SK-N-MC (cell line): ENCODE measurements at regions not wholly inside any gene's neighbourhood (a gene's known extent, or its start where the extent isn't known, plus 50 kb on each side); places are given as distances from the start of the nearest gene placed in this dataset.

ENCODE experiments used
- DNase-seq: peaks from one replicate; pipeline ENCODE4 v3.0.0-alpha.2; 2011; ENCODE audit warnings: low read depth, low spot score
- H3K27ac ChIP-seq: fragments of 200-600 bp; sonication (generic); 2 replicates; pipeline ENCODE4 v1.5.1; 2016; ENCODE audit warnings: mixed run types
- H3K36me3 ChIP-seq: fragments of 200-600 bp; sonication (generic); 2 replicates; pipeline ENCODE4 v1.6.1; 2017; ENCODE audit warnings: antibody characterized with exemption, low read length, mixed read lengths; ENCODE audit not compliant: insufficient read depth
- H3K4me3 ChIP-seq: fragments of 200-600 bp; sonication (generic); 2 replicates; pipeline ENCODE4 v1.5.1; 2016
- H3K9ac ChIP-seq: fragments of 200-600 bp; sonication (generic); 2 replicates; pipeline ENCODE4 v1.8.0; 2017; ENCODE audit warnings: mixed run types, mixed read lengths; ENCODE audit not compliant: insufficient read length
- H3K9me3 ChIP-seq: fragments of 200-600 bp; sonication (generic); 2 replicates; pipeline ENCODE4 v1.6.1; 2017; ENCODE audit warnings: low read depth, mild to moderate bottlenecking, antibody characterized with exemption, low read length, moderate library complexity, mixed read lengths
- EZH2 ChIP-seq: fragments of 200-600 bp; sonication (generic); IDR thresholded peaks from one replicate; pipeline ENCODE4 v1.6.1; 2017; ENCODE audit warnings: antibody characterized with exemption
- FOXP2 ChIP-seq: optimal IDR thresholded peaks from 2 replicates; pipeline ENCODE3; 2011; ENCODE audit warnings: mild to moderate bottlenecking, moderate library complexity; ENCODE audit not compliant: insufficient read depth; ENCODE audit errors: extremely low read length, control extremely low read depth
- POLR2AphosphoS5 ChIP-seq: IDR thresholded peaks from 2 replicates; pipeline ENCODE4 v1.6.1; 2012; ENCODE audit warnings: mild to moderate bottlenecking, low read depth, low read length, borderline replicate concordance

GRCh38 chr22:27223317-27224177 lies 566.2 kb downstream of the MIAT start:
- DNase-seq, result no peak
- H3K27ac ChIP-seq, result no peak overlapping the region
- no peak overlapping the region for H3K9ac ChIP-seq

GRCh38 chr22:27224485-27225374 lies 567.3 kb downstream of the MIAT start:
- Histone ChIP-seq H3K9me3 (no peaks in the 10 kb centered on the region), H3K4me3 (no peak overlapping the region)
- no peak for TF ChIP-seq POLR2AphosphoS5
- no peak for TF ChIP-seq FOXP2
- TF ChIP-seq EZH2, result no peak

More at GRCh38 chr22:27223317-27224177, 566.2 kb downstream of the MIAT start:
- no peaks in the 10 kb centered on the region for H3K36me3 ChIP-seq
- TF ChIP-seq EZH2 (no peak), POLR2AphosphoS5 (no peak), FOXP2 (no peak)
- H3K4me3 ChIP-seq, result no peak overlapping the region
- H3K9me3 ChIP-seq, result no peaks in the 10 kb centered on the region

GRCh38 chr22:27226666-27227065 lies 569.3 kb downstream of the MIAT start:
- H3K9ac ChIP-seq, result no peak overlapping the region
- H3K4me3 ChIP-seq, result no peak overlapping the region
- no peak for DNase-seq
- no peaks in the 10 kb centered on the region for H3K9me3 ChIP-seq
- no peaks in the 10 kb centered on the region for H3K36me3 ChIP-seq
- no peak for TF ChIP-seq EZH2
- TF ChIP-seq FOXP2, result no peak
- TF ChIP-seq POLR2AphosphoS5, result no peak
- H3K27ac ChIP-seq, result no peak overlapping the region

More at GRCh38 chr22:27224485-27225374, 567.3 kb downstream of the MIAT start:
- Histone ChIP-seq H3K27ac (no peak overlapping the region), H3K36me3 (no peaks in the 10 kb centered on the region), H3K9ac (no peak overlapping the region)
- DNase-seq, result no peak

- Histone ChIP-seq H3K27ac (no peak overlapping the region), H3K36me3 (no peaks in the 10 kb centered on the region), H3K9ac (no peak overlapping the region), H3K9me3 (no peaks in the 10 kb centered on the region), H3K4me3 (no peak overlapping the region)
- no peak for DNase-seq
- TF ChIP-seq EZH2 (no peak), FOXP2 (no peak), POLR2AphosphoS5 (no peak)
Observed at GRCh38 chr22:27228771-27229170, 571.4 kb downstream of the MIAT start.

- no peak for DNase-seq
- TF ChIP-seq POLR2AphosphoS5, result no peak
- H3K9ac ChIP-seq, result no peak overlapping the region
- H3K9me3 ChIP-seq, result no peaks in the 10 kb centered on the region
- H3K4me3 ChIP-seq, result no peak overlapping the region
- no peaks in the 10 kb centered on the region for H3K36me3 ChIP-seq
- no peak overlapping the region for H3K27ac ChIP-seq
Observed at GRCh38 chr22:27230189-27230588, 571.4 kb downstream of the MN1 start.

- DNase-seq, result no peak
- no peak overlapping the region for H3K27ac ChIP-seq
- no peak overlapping the region for H3K9ac ChIP-seq
- no peaks in the 10 kb centered on the region for H3K36me3 ChIP-seq
- no peak overlapping the region for H3K4me3 ChIP-seq
- no peaks in the 10 kb centered on the region for H3K9me3 ChIP-seq
- TF ChIP-seq POLR2AphosphoS5, result no peak
Observed at GRCh38 chr22:27231266-27231665, 570.3 kb downstream of the MN1 start.

GRCh38 chr22:27232077-27232476 lies 569.5 kb downstream of the MN1 start:
- no peak overlapping the region for H3K4me3 ChIP-seq
- TF ChIP-seq POLR2AphosphoS5, result no peak
- no peak for TF ChIP-seq EZH2
- no peak for TF ChIP-seq FOXP2
- DNase-seq, result no peak
- H3K36me3 ChIP-seq, result no peaks in the 10 kb centered on the region
- no peak overlapping the region for H3K27ac ChIP-seq
- no peak overlapping the region for H3K9ac ChIP-seq
- no peaks in the 10 kb centered on the region for H3K9me3 ChIP-seq

GRCh38 chr22:27237080-27237741 lies 564.3 kb downstream of the MN1 start:
- no peak overlapping the region for H3K9ac ChIP-seq
- H3K9me3 ChIP-seq, result no peaks in the 10 kb centered on the region
- H3K27ac ChIP-seq, result no peak overlapping the region
- no peaks in the 10 kb centered on the region for H3K36me3 ChIP-seq
- DNase-seq, result no peak
- TF ChIP-seq EZH2, result no peak
- no peak for TF ChIP-seq POLR2AphosphoS5
- TF ChIP-seq FOXP2, result no peak
- H3K4me3 ChIP-seq, result no peak overlapping the region
